GM10266 (cell line): ENCODE measurements at regions not wholly inside any gene's neighbourhood (a gene's known extent, or its start where the extent isn't known, plus 50 kb on each side); places are given as distances from the start of the nearest gene placed in this dataset.

Source experiments
- DNase-seq: peaks from one replicate; pipeline ENCODE4 v3.0.0; 2012; ENCODE audit errors: extremely low spot score
- TF ChIP-seq, protein P1 (sequence below): IDR thresholded peaks from 2 replicates; pipeline ENCODE4 v1.5.1; 2012; ENCODE audit warnings: mild to moderate bottlenecking, low read depth; ENCODE audit not compliant: control insufficient read depth, insufficient read depth; ENCODE audit errors: missing control alignments

DNA sequence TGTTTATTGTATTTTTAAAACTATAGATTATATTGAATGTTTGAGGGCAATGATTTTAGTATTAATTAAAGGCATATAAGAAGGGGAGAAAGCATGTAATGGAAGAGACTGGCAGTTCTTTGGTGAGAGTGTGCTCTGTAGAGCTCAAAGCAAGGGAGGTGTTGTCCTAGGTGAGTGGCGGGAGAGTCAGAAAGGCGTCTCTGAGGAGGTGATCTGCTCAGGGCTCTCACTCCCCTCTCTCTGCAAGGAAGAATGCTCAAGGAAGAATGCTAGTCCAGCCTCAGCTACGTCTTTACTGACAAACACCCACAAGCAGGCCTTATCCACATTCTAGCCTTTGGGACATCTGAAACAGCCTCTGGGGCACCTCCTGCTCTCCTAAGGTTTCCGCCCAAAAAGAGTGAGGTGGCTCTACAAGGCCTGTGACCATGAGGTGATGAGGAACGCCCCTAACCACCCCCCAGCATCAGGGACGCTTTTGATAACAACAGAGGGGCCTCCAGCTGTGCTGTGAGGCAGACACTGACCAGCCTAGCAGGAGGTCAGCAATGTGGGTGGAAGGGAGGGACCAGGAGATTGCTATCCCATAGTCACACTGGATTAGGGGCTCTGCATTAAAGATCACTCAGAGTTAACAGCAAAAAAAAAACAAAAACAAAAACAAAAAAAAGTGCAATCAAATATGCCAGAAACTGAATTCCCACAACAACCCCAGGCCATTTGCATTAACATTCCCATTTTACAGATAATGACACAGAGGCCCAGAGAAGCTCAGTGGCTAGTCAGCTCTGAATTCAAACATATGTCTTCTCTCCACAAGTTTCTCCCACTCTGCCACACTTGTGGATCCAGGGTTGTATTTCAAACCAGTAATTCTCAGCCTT lies 202.2 kb upstream of the CTNNB1 start:
- DNase-seq, result no peak
- TF ChIP-seq, protein P1, sequence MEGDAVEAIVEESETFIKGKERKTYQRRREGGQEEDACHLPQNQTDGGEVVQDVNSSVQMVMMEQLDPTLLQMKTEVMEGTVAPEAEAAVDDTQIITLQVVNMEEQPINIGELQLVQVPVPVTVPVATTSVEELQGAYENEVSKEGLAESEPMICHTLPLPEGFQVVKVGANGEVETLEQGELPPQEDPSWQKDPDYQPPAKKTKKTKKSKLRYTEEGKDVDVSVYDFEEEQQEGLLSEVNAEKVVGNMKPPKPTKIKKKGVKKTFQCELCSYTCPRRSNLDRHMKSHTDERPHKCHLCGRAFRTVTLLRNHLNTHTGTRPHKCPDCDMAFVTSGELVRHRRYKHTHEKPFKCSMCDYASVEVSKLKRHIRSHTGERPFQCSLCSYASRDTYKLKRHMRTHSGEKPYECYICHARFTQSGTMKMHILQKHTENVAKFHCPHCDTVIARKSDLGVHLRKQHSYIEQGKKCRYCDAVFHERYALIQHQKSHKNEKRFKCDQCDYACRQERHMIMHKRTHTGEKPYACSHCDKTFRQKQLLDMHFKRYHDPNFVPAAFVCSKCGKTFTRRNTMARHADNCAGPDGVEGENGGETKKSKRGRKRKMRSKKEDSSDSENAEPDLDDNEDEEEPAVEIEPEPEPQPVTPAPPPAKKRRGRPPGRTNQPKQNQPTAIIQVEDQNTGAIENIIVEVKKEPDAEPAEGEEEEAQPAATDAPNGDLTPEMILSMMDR, result no peak

DNA sequence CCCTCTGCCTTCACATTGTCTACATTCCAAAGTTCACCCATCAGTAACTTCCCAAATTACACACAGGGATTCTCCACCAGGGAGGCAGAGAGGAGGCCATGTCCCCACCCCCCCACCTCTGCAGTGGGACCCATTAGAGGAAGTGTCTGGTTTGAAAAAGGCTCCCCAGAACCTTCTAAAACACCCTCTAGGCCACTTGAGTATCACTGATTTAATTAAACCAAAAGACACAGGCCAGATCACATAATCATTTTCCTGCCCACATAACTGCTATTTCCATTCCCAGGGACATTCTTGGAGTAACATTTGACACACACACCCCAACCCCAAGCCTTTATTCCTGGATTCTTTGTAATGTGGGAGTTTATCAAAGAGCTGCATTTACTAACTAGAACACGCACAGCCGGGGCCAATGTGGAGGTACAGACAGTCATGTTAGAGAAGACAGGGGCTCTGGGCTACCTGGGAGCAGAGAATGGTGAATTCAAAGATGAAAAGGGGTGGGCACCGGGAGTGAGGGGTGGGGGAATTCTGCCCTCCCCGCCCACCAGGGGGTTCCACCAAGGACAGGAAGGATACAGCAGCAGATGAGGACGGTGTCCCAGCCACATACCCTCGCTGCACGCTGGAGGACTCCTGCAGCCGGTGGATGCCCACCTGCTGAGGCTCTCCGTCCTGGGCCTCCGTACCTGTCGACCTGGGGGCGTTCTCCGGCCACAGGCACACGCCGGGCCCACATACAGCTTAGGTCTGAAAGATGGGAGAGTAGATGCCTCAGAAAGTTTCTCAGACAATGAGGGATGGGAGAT lies 201.4 kb upstream of the CTNNB1 start:
- TF ChIP-seq, protein P1, result no peak
- DNase-seq, result no peak

DNA sequence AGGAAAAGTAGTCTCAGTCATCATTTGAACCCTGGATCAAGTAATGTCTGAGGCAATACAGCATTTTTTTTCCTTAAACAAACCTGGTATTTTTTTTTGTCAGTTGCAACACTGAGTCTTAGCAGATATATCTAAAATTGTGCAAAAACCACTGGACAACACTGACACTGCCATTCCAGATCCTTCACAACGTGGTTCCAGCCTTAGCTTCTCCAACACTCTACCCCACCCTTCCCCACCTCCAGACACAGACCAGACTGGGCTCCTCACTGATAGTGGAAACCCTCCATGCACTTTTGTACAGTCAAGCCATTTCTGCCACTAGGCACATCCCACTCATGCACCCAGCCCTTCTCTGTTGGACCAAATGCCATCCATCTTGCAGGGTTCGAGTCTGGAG lies 199.6 kb upstream of the CTNNB1 start:
- TF ChIP-seq, protein P1, result no peak
- DNase-seq, result no peak

DNA sequence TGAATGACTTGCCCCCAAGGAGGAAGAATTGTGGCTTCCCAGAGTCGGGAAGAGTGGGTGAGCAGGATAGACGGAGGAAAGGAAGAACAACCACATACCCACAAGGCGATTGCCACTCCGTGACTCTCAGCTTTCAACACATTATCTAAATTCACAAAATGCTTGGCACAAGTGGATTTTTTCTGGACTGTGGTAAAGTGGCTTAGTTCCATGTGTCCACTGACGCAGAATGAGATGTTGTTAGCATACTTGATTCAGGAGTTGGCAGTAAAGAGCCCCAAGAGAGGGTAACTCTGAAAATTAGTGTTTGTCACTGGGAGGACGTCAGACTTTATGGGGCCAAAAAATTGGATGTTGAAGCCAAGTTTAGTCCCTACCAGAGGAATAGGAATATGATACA lies 198.8 kb upstream of the CTNNB1 start:
- TF ChIP-seq, protein P1, result no peak
- DNase-seq, result no peak

DNA sequence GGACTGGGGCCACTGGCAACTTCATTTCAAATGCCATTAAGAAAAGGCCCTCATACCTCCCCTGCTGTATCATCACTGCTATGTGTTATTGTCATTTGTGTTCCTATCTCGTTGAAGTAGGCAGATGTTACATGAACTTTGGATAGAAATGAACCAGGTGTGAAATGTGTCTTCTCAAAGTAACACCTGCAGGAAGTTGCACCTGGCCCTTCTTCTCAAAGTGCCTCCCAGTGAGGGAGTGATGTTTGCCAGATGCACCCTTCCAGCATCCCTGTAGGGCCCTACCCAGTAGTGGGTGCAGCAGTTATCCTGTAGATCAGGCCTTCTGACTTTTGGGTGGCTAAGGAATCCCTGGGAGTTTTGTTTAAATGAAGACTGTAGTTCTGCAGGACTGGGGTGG lies 197.7 kb upstream of the CTNNB1 start:
- TF ChIP-seq, protein P1, result no peak
- no peak for DNase-seq

DNA sequence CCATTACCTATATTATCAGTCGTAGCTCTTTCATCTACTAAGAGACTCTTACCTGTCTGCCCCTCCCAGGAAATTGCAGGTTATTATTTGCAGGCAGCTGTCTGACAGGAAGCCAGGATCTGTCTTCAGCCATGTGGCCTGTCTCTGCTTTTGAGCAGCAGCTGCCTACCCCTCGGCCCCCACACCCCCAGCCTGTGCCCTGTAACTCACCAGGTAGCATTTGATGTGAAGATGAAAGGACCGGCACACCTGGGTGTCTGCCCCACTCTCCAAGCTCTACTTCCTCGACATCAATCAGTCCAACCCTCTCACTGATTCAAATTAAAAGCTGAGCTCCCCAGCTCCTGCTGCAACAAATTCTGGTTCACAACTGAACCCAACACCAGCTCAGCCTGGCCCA lies 197.2 kb upstream of the CTNNB1 start:
- DNase-seq, result no peak
- TF ChIP-seq, protein P1, result no peak

DNA sequence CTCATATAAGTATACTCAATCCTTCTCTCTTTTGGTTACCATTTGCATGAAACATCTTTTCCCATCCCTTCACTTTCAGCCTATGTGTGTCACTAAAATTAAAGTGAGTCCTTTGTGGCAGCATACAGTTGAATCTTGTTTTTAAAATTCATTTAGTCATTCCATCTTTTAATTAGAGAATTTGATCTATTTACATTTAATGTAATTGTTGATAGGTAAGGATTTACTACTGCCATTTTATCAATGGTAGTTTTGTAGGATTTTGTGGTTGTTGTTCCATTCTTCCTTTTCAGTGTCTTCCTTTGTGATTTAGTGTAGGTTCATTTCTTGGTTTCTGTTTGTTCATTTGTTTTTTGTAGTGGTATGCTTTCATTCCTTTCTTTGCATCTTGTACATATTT lies 191.9 kb upstream of the CTNNB1 start:
- DNase-seq, result no peak
- TF ChIP-seq, protein P1, result no peak
